Fibroblast of skin of scalp (primary cell): ENCODE measurements at regions not wholly inside any gene's neighbourhood (a gene's known extent, or its start where the extent isn't known, plus 50 kb on each side); places are given as distances from the start of the nearest gene placed in this dataset.

Source experiments
- DNase-seq: peaks from one replicate; pipeline ENCODE4 v3.0.0-alpha.2; 2013

GRCh38 chr1:191162762-191163161 is 685.1 kb upstream of the BRINP3 start:
- no peak for DNase-seq

- DNase-seq, result no peak
Measured at GRCh38 chr1:191163621-191164020, 686.0 kb upstream of the BRINP3 start.

- no peak for DNase-seq
Measured at GRCh38 chr1:191174298-191174697, 696.6 kb upstream of the BRINP3 start.

- peak; percentile 13 for DNase-seq
Measured at GRCh38 chr1:191176131-191176530, 698.5 kb upstream of the BRINP3 start.

- DNase-seq, result no peak
Measured at GRCh38 chr1:191206513-191207207, 729.0 kb upstream of the BRINP3 start.

- DNase-seq, result no peak
Measured at GRCh38 chr1:191222206-191222605, 744.5 kb upstream of the BRINP3 start.

- peak; percentile 75 for DNase-seq
Measured at GRCh38 chr1:191240925-191241324, 763.3 kb upstream of the BRINP3 start.

GRCh38 chr1:191255354-191256054 is 777.8 kb upstream of the BRINP3 start:
- DNase-seq, result no peak

- no peak for DNase-seq
Measured at GRCh38 chr1:191256917-191257316, 779.3 kb upstream of the BRINP3 start.

GRCh38 chr1:191260056-191260455 is 782.4 kb upstream of the BRINP3 start:
- DNase-seq, result no peak

GRCh38 chr1:191261111-191261510 is 783.4 kb upstream of the BRINP3 start:
- no peak for DNase-seq

- DNase-seq, result no peak
Measured at GRCh38 chr1:191279266-191279800, 801.7 kb upstream of the BRINP3 start.

GRCh38 chr1:191284175-191284574 is 806.5 kb upstream of the BRINP3 start:
- DNase-seq, result no peak

GRCh38 chr1:191290441-191290840 is 812.8 kb upstream of the BRINP3 start:
- no peak for DNase-seq

- no peak for DNase-seq
Measured at GRCh38 chr1:191305370-191305769, 827.7 kb upstream of the BRINP3 start.

GRCh38 chr1:191306916-191307315 is 829.3 kb upstream of the BRINP3 start:
- no peak for DNase-seq

- DNase-seq, result no peak
Measured at GRCh38 chr1:191320062-191320461, 838.2 kb upstream of the RGS18 start.

GRCh38 chr1:191327868-191328267 is 830.4 kb upstream of the RGS18 start:
- DNase-seq, result no peak

GRCh38 chr1:191343816-191344215 is 814.4 kb upstream of the RGS18 start:
- peak; percentile 73 for DNase-seq

- DNase-seq, result no peak
Measured at GRCh38 chr1:191346381-191346780, 811.9 kb upstream of the RGS18 start.

GRCh38 chr1:191348328-191348727 is 809.9 kb upstream of the RGS18 start:
- no peak for DNase-seq

- no peak for DNase-seq
Measured at GRCh38 chr1:191350938-191351337, 807.3 kb upstream of the RGS18 start.

- no peak for DNase-seq
Measured at GRCh38 chr1:191358724-191359123, 799.5 kb upstream of the RGS18 start.

GRCh38 chr1:191366686-191367085 is 791.6 kb upstream of the RGS18 start:
- DNase-seq, result no peak
